Natural killer cell (primary cell): ENCODE measurements at regions not wholly inside any gene's neighbourhood (a gene's known extent, or its start where the extent isn't known, plus 50 kb on each side); places are given as distances from the start of the nearest gene placed in this dataset.

ENCODE experiments used
- ATAC-seq, 3 donors: fragments of 150-1000 bp in 2 of 3; fragments of 200-7000 bp in 1 of 3; cut with Tn5 transposase; 1 replicate in 1 of 3; 2 replicates in 2 of 3; pipeline ENCODE4 v1.10.0; 2021; ENCODE audit warnings: mild to moderate bottlenecking in 2 of 3, moderate library complexity in 2 of 3
- DNase-seq, 2 donors: peaks; one replicate each; pipeline versions ENCODE4 v3.0.0 to v3.0.0-alpha.2; 2013 to 2021; ENCODE audit warnings: mixed read lengths in 1 of 2
- H3K27ac ChIP-seq: one replicate; pipeline ENCODE4 v1.5.1; 2013; ENCODE audit warnings: mild to moderate bottlenecking, low read length
- H3K27me3 ChIP-seq: one replicate; pipeline ENCODE4 v1.6.1; 2013; ENCODE audit warnings: low read length; ENCODE audit not compliant: control insufficient read depth, insufficient read depth
- H3K36me3 ChIP-seq: one replicate; pipeline ENCODE4 v1.6.1; 2013; ENCODE audit warnings: low read length; ENCODE audit not compliant: control insufficient read depth, insufficient read depth
- H3K4me1 ChIP-seq: one replicate; pipeline ENCODE4 v1.6.1; 2013; ENCODE audit warnings: low read length; ENCODE audit not compliant: control insufficient read depth, insufficient read depth
- H3K4me3 ChIP-seq: one replicate; pipeline ENCODE4 v1.5.1; 2013; ENCODE audit warnings: low read length
- H3K9me3 ChIP-seq: one replicate; pipeline ENCODE4 v1.6.1; 2013; ENCODE audit warnings: low read length; ENCODE audit not compliant: control insufficient read depth, insufficient read depth
- H3K27ac Mint-ChIP-seq, 2 donors: one replicate each; pipeline ENCODE4 v1.8.0; 2022; ENCODE audit warnings: mild to moderate bottlenecking in 2 of 2, mixed read lengths in 2 of 2, moderate library complexity in 1 of 2
- H3K27me3 Mint-ChIP-seq, 2 donors: one replicate each; pipeline ENCODE4 v1.8.0; 2022; ENCODE audit warnings: low read depth in 2 of 2, mixed read lengths in 2 of 2
- H3K36me3 Mint-ChIP-seq: one replicate; pipeline ENCODE4 v1.8.0; 2022; ENCODE audit warnings: mixed read lengths
- H3K4me1 Mint-ChIP-seq, 2 donors: one replicate each; pipeline ENCODE4 v1.8.0; 2022; ENCODE audit warnings: mixed read lengths in 2 of 2
- H3K4me3 Mint-ChIP-seq: one replicate; pipeline ENCODE4 v1.8.0; 2022; ENCODE audit warnings: mild to moderate bottlenecking, moderate library complexity, mixed read lengths
- H3K9me3 Mint-ChIP-seq, 2 donors: one replicate each; pipeline ENCODE4 v1.8.0; 2022; ENCODE audit warnings: mixed read lengths in 2 of 2
- CTCF ChIP-seq: fragments of 200-600 bp; IDR thresholded peaks from one replicate; pipeline ENCODE4 v1.8.0; 2022; ENCODE audit warnings: antibody characterized with exemption
- WGBS: methylation state at CpG from one replicate; pipeline ENCODE4 v1.1.7; 2013; ENCODE audit warnings: missing lambda C conversion rate; ENCODE audit not compliant: insufficient coverage; 5-methylcytosine and 5-hydroxymethylcytosine counted together
- intact Hi-C: fragments of 100-400 bp; cut with micrococcal nuclease; formaldehyde crosslinking; loops from one replicate; pipeline ENCODE4 v1.14.2; 2022

DNA sequence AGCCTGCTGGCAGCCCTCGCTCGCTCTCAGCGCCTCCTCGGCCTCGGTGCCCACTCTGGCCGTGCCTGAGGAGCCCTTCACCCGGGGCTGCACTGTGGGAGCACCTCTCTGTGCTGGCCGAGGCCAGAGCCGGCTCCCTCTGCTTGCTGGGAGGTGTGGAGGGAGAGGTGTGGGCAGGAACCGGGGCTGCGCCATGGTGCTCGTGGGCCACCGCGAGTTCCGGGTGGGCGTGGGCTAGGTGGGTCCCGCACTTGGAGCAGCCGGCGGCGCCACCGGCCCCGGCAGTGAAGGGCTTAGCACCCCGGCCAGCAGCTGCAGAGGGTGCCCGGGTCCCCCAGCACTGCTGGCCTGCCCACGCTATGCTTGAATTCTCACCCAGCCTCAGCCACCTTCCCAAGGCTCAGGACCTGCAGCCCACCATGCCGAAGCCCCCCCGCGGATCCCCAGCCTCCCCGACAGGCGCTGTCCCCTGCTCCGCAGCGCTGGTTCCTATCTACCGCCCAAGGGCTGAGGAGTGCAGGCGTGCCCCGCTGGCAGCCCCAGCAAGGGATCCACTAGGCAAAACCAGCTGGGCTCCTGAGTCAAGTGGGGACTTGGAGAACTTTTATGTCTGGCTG lies 863.3 kb downstream of the IGSF11 start:
- Mint-ChIP-seq H3K4me3 (no peak overlapping the region), H3K36me3 (no peaks in the 10 kb centered on the region), H3K27ac (no peak overlapping the region), H3K4me1 (no peaks in the 10 kb centered on the region), H3K9me3 (peaks cover 6 to 13% of the 10 kb centered on the region in 2 donors), H3K27me3 (no peaks in the 10 kb centered on the region)
- Histone ChIP-seq H3K36me3 (no peaks in the 10 kb centered on the region), H3K27ac (no peak overlapping the region), H3K9me3 (peaks cover 12% of the 10 kb centered on the region), H3K4me3 (no peak overlapping the region), H3K27me3 (no peaks in the 10 kb centered on the region), H3K4me1 (no peaks in the 10 kb centered on the region)
- no peak for DNase-seq
- ATAC-seq = no peak
- no peak for TF ChIP-seq CTCF
- 92% methylated on average over 35 of the region's 35 CpGs for WGBS
- intact Hi-C loops = no loop called here

DNA sequence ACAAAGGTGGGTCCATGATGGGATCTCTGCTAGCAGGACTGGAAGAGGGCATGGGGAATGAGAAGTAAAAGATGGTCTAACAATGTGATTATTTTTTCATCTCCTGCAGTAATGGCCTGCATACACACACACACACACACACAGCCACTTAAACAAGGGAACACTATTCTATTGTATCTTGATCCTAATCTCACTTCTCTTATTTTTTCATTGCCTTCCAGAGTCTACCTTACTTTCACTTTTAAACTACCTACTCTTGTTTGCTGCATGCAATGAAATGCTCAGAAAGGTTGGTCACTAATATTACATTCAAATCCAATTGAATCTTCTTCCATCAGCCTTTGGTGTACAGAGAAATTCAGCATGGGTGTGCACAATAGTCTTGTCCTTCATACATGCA lies 853.8 kb downstream of the IGSF11 start:
- no peaks in the 10 kb centered on the region for H3K4me1 ChIP-seq
- no peak overlapping the region for H3K4me3 Mint-ChIP-seq
- peaks cover 8% of the 10 kb centered on the region for H3K36me3 Mint-ChIP-seq
- no peaks in the 10 kb centered on the region for H3K36me3 ChIP-seq
- no peak for ATAC-seq
- H3K9me3 ChIP-seq = no peaks in the 10 kb centered on the region
- H3K27ac Mint-ChIP-seq = no peak overlapping the region
- intact Hi-C loops = no loop called here
- H3K27me3 ChIP-seq = no peaks in the 10 kb centered on the region
- no peaks in the 10 kb centered on the region for H3K4me1 Mint-ChIP-seq
- H3K27me3 Mint-ChIP-seq = no peaks in the 10 kb centered on the region
- H3K4me3 ChIP-seq = no peak overlapping the region
- H3K9me3 Mint-ChIP-seq = peaks cover 14 to 28% of the 10 kb centered on the region in 2 donors
- TF ChIP-seq CTCF = no peak
- no peak for DNase-seq
- H3K27ac ChIP-seq = no peak overlapping the region

- H3K9me3 Mint-ChIP-seq = peaks cover 15 to 24% of the 10 kb centered on the region in 2 donors
- WGBS = no CpG with 5 or more reads among the region's 1 CpG
Measured at GRCh38 chr3:118181274-118181673, 853.4 kb downstream of the IGSF11 start.

More at GRCh38 chr3:118181274-118181673, 853.4 kb downstream of the IGSF11 start:
- H3K27ac Mint-ChIP-seq = no peak overlapping the region
- Histone ChIP-seq H3K27me3 (no peaks in the 10 kb centered on the region), H3K9me3 (no peaks in the 10 kb centered on the region), H3K4me1 (no peaks in the 10 kb centered on the region), H3K27ac (no peak overlapping the region), H3K36me3 (no peaks in the 10 kb centered on the region), H3K4me3 (no peak overlapping the region)
- TF ChIP-seq CTCF = no peak
- H3K4me3 Mint-ChIP-seq = no peak overlapping the region
- DNase-seq (no peak), ATAC-seq (no peak)
- no peaks in the 10 kb centered on the region for H3K4me1 Mint-ChIP-seq
- intact Hi-C loops = no loop called here
- peaks cover 8% of the 10 kb centered on the region for H3K36me3 Mint-ChIP-seq
- no peaks in the 10 kb centered on the region for H3K27me3 Mint-ChIP-seq
